Adrenal gland (tissue), 5 donors: ENCODE measurements at regions not wholly inside any gene's neighbourhood (a gene's known extent, or its start where the extent isn't known, plus 50 kb on each side); places are given as distances from the start of the nearest gene placed in this dataset.

Source experiments
- CTCF ChIP-seq, 6 experiments: fragments of 450-650 bp in 4 of 6; fragments of 200-600 bp in 2 of 6; sonication (generic) in 1 of 6; IDR thresholded peaks; 1 replicate in 5 of 6; 2 replicates in 1 of 6; pipeline versions ENCODE4 v1.5.1 to v1.8.0; 2016 to 2021; ENCODE audit warnings: antibody characterized with exemption in 6 of 6, mild to moderate bottlenecking in 2 of 6, moderate library complexity in 1 of 6
- POLR2A ChIP-seq, 2 donors: fragments of 450-650 bp; IDR thresholded peaks; one replicate each; pipeline ENCODE4 v1.6.1; 2017; ENCODE audit warnings: antibody characterized with exemption in 2 of 2, mild to moderate bottlenecking in 2 of 2, moderate library complexity in 1 of 2
- donor health status: DM: no; HTN: no; CAD: no.

DNA sequence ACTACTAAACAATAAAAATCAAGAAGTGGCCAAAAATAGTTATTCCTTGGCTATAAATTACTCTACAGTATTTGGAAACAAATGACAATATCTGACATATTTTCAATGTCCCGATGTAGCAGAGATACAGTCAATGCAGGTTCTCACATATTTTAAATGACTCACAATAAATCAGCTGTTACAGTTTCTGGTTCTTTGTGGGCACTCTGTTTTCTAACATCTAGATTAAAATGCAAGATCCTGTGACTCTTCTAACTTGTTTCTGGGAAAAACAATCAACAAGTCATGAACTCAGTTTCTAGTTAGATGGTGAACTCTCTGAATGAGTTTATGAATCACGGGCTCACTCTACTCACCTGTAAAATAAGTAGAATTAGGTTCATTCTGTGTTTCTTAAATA, 849.6 kb upstream of the MBL2 start:
- TF ChIP-seq CTCF (IDR thresholded peaks at IDR 0.05) (no peak), POLR2A (IDR thresholded peaks at IDR 0.05) (no peak)
